ENCODE measurements at regions not wholly inside any gene's neighbourhood (a gene's known extent, or its start where the extent isn't known, plus 50 kb on each side); places are given as distances from the start of the nearest gene placed in this dataset.

- H3K4me1 ChIP-seq: no peaks in the 10 kb centered on the region
- no peak for DNase-seq (ENCODE audit: low spot score in 2 of 2)
- no peak for TF ChIP-seq CTCF (IDR thresholded peaks at IDR 0.05)
- no peaks in the 10 kb centered on the region for H3K27me3 ChIP-seq
- no peaks in the 10 kb centered on the region for H3K36me3 ChIP-seq
- H3K4me3 ChIP-seq: no peak overlapping the region
- no peak overlapping the region for H3K27ac ChIP-seq
- intact Hi-C loops (cut with DNase I): no loop called here
- H3K9me3 ChIP-seq: no peaks in the 10 kb centered on the region
Measured at GRCh38 chr4:43411226-43411625, 518.7 kb downstream of the GRXCR1 start.

DNA sequence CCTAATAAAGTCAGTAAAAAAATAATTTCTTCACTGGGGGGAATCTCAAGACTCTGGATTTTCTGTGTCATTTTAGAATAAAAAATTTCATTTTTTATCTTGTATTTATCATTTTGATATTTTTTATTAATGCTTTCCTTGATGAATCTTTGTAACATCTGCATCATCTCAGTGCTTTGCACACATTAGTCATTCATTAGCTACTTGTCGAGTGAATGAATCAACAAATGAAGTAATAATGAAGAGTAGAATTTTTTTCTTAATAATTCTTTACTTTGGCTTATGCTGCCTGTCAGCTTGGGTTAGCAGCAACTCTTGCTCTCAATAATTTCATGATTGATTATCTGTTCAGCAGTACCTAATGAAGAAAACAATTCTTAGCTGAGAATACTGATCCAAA, 530.8 kb downstream of the GRXCR1 start:
- no peak for DNase-seq (ENCODE audit: low spot score in 2 of 2)
- no peaks in the 10 kb centered on the region for H3K4me1 ChIP-seq
- H3K4me3 ChIP-seq: no peak overlapping the region
- no peak overlapping the region for H3K27ac ChIP-seq
- H3K36me3 ChIP-seq: no peaks in the 10 kb centered on the region
- intact Hi-C loops (cut with DNase I): no loop called here
- H3K27me3 ChIP-seq: no peaks in the 10 kb centered on the region
- H3K9me3 ChIP-seq: no peaks in the 10 kb centered on the region
- TF ChIP-seq CTCF (IDR thresholded peaks at IDR 0.05): no peak

GRCh38 chr4:43425206-43425605, 532.7 kb downstream of the GRXCR1 start:
- Histone ChIP-seq H3K4me3 (no peak overlapping the region), H3K9me3 (no peaks in the 10 kb centered on the region), H3K27me3 (no peaks in the 10 kb centered on the region), H3K36me3 (no peaks in the 10 kb centered on the region), H3K27ac (no peak overlapping the region), H3K4me1 (no peaks in the 10 kb centered on the region)
- intact Hi-C loops (cut with DNase I): no loop called here
- no peak for DNase-seq (ENCODE audit: low spot score in 2 of 2)
- no peak for TF ChIP-seq CTCF (IDR thresholded peaks at IDR 0.05)

GRCh38 chr4:43435291-43435690, 542.8 kb downstream of the GRXCR1 start:
- Histone ChIP-seq H3K27me3 (no peaks in the 10 kb centered on the region), H3K27ac (no peak overlapping the region), H3K9me3 (peaks cover 0 to 8% of the 10 kb centered on the region in 2 donors), H3K4me3 (no peak overlapping the region), H3K4me1 (no peaks in the 10 kb centered on the region), H3K36me3 (no peaks in the 10 kb centered on the region)
- intact Hi-C loops (cut with DNase I): no loop called here
- no peak for DNase-seq (ENCODE audit: low spot score in 2 of 2)
- TF ChIP-seq CTCF (IDR thresholded peaks at IDR 0.05): no peak

- no peaks in the 10 kb centered on the region for H3K9me3 ChIP-seq
- DNase-seq (ENCODE audit: low spot score in 2 of 2): no peak
- no peak overlapping the region for H3K27ac ChIP-seq
- peaks cover 0 to 3% of the 10 kb centered on the region in 2 donors for H3K4me1 ChIP-seq
- TF ChIP-seq CTCF (IDR thresholded peaks at IDR 0.05): no peak
- H3K4me3 ChIP-seq: no peak overlapping the region
- H3K27me3 ChIP-seq: no peaks in the 10 kb centered on the region
- H3K36me3 ChIP-seq: no peaks in the 10 kb centered on the region
- intact Hi-C loops (cut with DNase I): no loop called here
Measured at GRCh38 chr4:43452948-43453347, 560.4 kb downstream of the GRXCR1 start.

GRCh38 chr4:43456383-43456782, 563.9 kb downstream of the GRXCR1 start:
- Histone ChIP-seq H3K4me3 (no peak overlapping the region), H3K36me3 (no peaks in the 10 kb centered on the region), H3K4me1 (peaks cover 0 to 3% of the 10 kb centered on the region in 2 donors), H3K27ac (no peak overlapping the region), H3K9me3 (no peaks in the 10 kb centered on the region), H3K27me3 (no peaks in the 10 kb centered on the region)
- no peak for TF ChIP-seq CTCF (IDR thresholded peaks at IDR 0.05)
- DNase-seq (ENCODE audit: low spot score in 2 of 2): no peak
- intact Hi-C loops (cut with DNase I): no loop called here

Data from ascending aorta (tissue), 2 donors.